ENCODE measurements at regions not wholly inside any gene's neighbourhood (a gene's known extent, or its start where the extent isn't known, plus 50 kb on each side); places are given as distances from the start of the nearest gene placed in this dataset.
A peak's percentile ranks its signal among the peaks of the same experiment; 100 is the strongest.

GRCh38 chr4:123856689-123857545, 460.3 kb downstream of the SPRY1 start:
- DNase-seq = no peak

GRCh38 chr4:123858465-123858864, 461.9 kb downstream of the SPRY1 start:
- DNase-seq = no peak

- no peak for DNase-seq
Measured at GRCh38 chr4:123862812-123863211, 466.2 kb downstream of the SPRY1 start.

GRCh38 chr4:123866796-123867195, 470.2 kb downstream of the SPRY1 start:
- peak; percentile 8 for DNase-seq

GRCh38 chr4:123867910-123868587, 471.5 kb downstream of the SPRY1 start:
- DNase-seq = no peak

- peak; percentile 67 for DNase-seq
Measured at GRCh38 chr4:123869286-123870215, 473.0 kb downstream of the SPRY1 start.

GRCh38 chr4:123870216-123870876, 473.8 kb downstream of the SPRY1 start:
- DNase-seq = no peak

- DNase-seq = no peak
Measured at GRCh38 chr4:123871341-123871740, 474.7 kb downstream of the SPRY1 start.

- no peak for DNase-seq
Measured at GRCh38 chr4:123874063-123874462, 477.5 kb downstream of the SPRY1 start.

GRCh38 chr4:123876143-123876542, 479.5 kb downstream of the SPRY1 start:
- no peak for DNase-seq

GRCh38 chr4:123876671-123877101, 480.1 kb downstream of the SPRY1 start:
- DNase-seq = peak; percentile 69

GRCh38 chr4:123877551-123877950, 481.0 kb downstream of the SPRY1 start:
- DNase-seq = peak; percentile 32

- DNase-seq = no peak
Measured at GRCh38 chr4:123878976-123879375, 482.4 kb downstream of the SPRY1 start.

GRCh38 chr4:123880631-123881030, 484.0 kb downstream of the SPRY1 start:
- no peak for DNase-seq

- DNase-seq = no peak
Measured at GRCh38 chr4:123884922-123885321, 488.3 kb downstream of the SPRY1 start.

- no peak for DNase-seq
Measured at GRCh38 chr4:123889507-123889906, 492.9 kb downstream of the SPRY1 start.

GRCh38 chr4:123890889-123891288, 494.3 kb downstream of the SPRY1 start:
- no peak for DNase-seq

GRCh38 chr4:123891881-123892280, 495.3 kb downstream of the SPRY1 start:
- no peak for DNase-seq

- no peak for DNase-seq
Measured at GRCh38 chr4:123892368-123892976, 495.9 kb downstream of the SPRY1 start.

GRCh38 chr4:123893011-123893981, 496.7 kb downstream of the SPRY1 start:
- DNase-seq = peak; percentile 63

All from kidney glomerular epithelial cell (primary cell).